Tibial nerve (tissue), 3 donors: ENCODE measurements at regions not wholly inside any gene's neighbourhood (a gene's known extent, or its start where the extent isn't known, plus 50 kb on each side); places are given as distances from the start of the nearest gene placed in this dataset.

Experiments used
- CTCF ChIP-seq, 5 experiments: fragments of 200-600 bp in 3 of 5; fragments of 450-650 bp in 2 of 5; sonication (generic) in 3 of 5; IDR thresholded peaks; one replicate each; pipeline ENCODE4 v1.5.1; 2016 to 2019; ENCODE audit warnings: antibody characterized with exemption in 5 of 5, mild to moderate bottlenecking in 3 of 5, moderate library complexity in 2 of 5
- POLR2A ChIP-seq, 2 donors: fragments of 450-650 bp; IDR thresholded peaks; one replicate each; pipeline ENCODE4 v1.6.1; 2017; ENCODE audit warnings: antibody characterized with exemption in 2 of 2, mild to moderate bottlenecking in 2 of 2, moderate library complexity in 2 of 2

- TF ChIP-seq CTCF (IDR thresholded peaks at IDR 0.05) = no peak
- TF ChIP-seq POLR2A (IDR thresholded peaks at IDR 0.05) = no peak
Measured at GRCh38 chr6:15921243-15921642, 207.6 kb upstream of the MYLIP start.
